HFFc6 (cell line): ENCODE measurements at regions not wholly inside any gene's neighbourhood (a gene's known extent, or its start where the extent isn't known, plus 50 kb on each side); places are given as distances from the start of the nearest gene placed in this dataset.

Experiments
- DNase-seq: peaks from one replicate; pipeline ENCODE4 v3.0.0-alpha.2; 2018
- H3K27ac Mint-ChIP-seq: 2 replicates; pipeline ENCODE4 v1.8.0; 2020; ENCODE audit warnings: mild to moderate bottlenecking, mixed read lengths
- H3K27me3 Mint-ChIP-seq: 2 replicates; pipeline ENCODE4 v1.8.0; 2021; ENCODE audit warnings: mild to moderate bottlenecking, moderate library complexity, mixed read lengths; ENCODE audit not compliant: insufficient read depth
- H3K36me3 Mint-ChIP-seq: 2 replicates; pipeline ENCODE4 v1.8.0; 2021; ENCODE audit warnings: low read depth, mixed read lengths
- H3K4me1 Mint-ChIP-seq: 2 replicates; pipeline ENCODE4 v1.8.0; 2020; ENCODE audit warnings: low read depth, mixed read lengths
- H3K4me3 Mint-ChIP-seq: 2 replicates; pipeline ENCODE4 v1.8.0; 2020; ENCODE audit warnings: mild to moderate bottlenecking, moderate library complexity, mixed read lengths
- H3K9me3 Mint-ChIP-seq: 2 replicates; pipeline ENCODE4 v1.8.0; 2020; ENCODE audit warnings: mild to moderate bottlenecking, mixed read lengths
- CTCF ChIP-seq: fragments of 200-600 bp; sonication (generic); IDR thresholded peaks from 2 replicates; pipeline ENCODE4 v1.5.0; 2021; ENCODE audit warnings: antibody characterized with exemption, mild to moderate bottlenecking

- TF ChIP-seq CTCF: no peak
- Mint-ChIP-seq H3K27me3 (no peaks in the 10 kb centered on the region), H3K4me1 (no peaks in the 10 kb centered on the region), H3K27ac (no peak overlapping the region), H3K4me3 (no peak overlapping the region), H3K36me3 (0 out of 2 replicates have a peak, but pooled peaks cover under 1% of the 10 kb centered on the region), H3K9me3 (peaks cover 29% of the 10 kb centered on the region)
- DNase-seq: no peak
Measured at GRCh38 chr2:198390670-198391069, 586.3 kb downstream of the PLCL1 start.

GRCh38 chr2:198387677-198388076 is 583.3 kb downstream of the PLCL1 start:
- no peak overlapping the region for H3K4me3 Mint-ChIP-seq
- no peaks in the 10 kb centered on the region for H3K36me3 Mint-ChIP-seq
- H3K9me3 Mint-ChIP-seq: peaks cover 20% of the 10 kb centered on the region
- peaks cover 2% of the 10 kb centered on the region; the same call in 1 of the 2 replicates for H3K27me3 Mint-ChIP-seq
- no peak for DNase-seq
- no peaks in the 10 kb centered on the region for H3K4me1 Mint-ChIP-seq
- TF ChIP-seq CTCF: no peak
- no peak overlapping the region for H3K27ac Mint-ChIP-seq

GRCh38 chr2:198385856-198386255 is 581.5 kb downstream of the PLCL1 start:
- DNase-seq: no peak
- Mint-ChIP-seq H3K36me3 (no peaks in the 10 kb centered on the region), H3K27me3 (peaks cover 2% of the 10 kb centered on the region), H3K9me3 (peaks cover 15% of the 10 kb centered on the region), H3K27ac (no peak overlapping the region), H3K4me3 (no peak overlapping the region), H3K4me1 (no peaks in the 10 kb centered on the region)
- TF ChIP-seq CTCF: no peak

GRCh38 chr2:198385326-198385725 is 580.9 kb downstream of the PLCL1 start:
- H3K4me3 Mint-ChIP-seq: no peak overlapping the region
- H3K36me3 Mint-ChIP-seq: no peaks in the 10 kb centered on the region
- peaks cover 2% of the 10 kb centered on the region for H3K27me3 Mint-ChIP-seq
- TF ChIP-seq CTCF: no peak
- no peak overlapping the region for H3K27ac Mint-ChIP-seq
- peaks cover 12% of the 10 kb centered on the region for H3K9me3 Mint-ChIP-seq
- no peaks in the 10 kb centered on the region for H3K4me1 Mint-ChIP-seq
- no peak for DNase-seq

GRCh38 chr2:198383392-198383791 is 579.0 kb downstream of the PLCL1 start:
- H3K4me3 Mint-ChIP-seq: no peak overlapping the region
- H3K27me3 Mint-ChIP-seq: peaks cover 2% of the 10 kb centered on the region
- DNase-seq: no peak
- H3K4me1 Mint-ChIP-seq: no peaks in the 10 kb centered on the region
- no peaks in the 10 kb centered on the region for H3K36me3 Mint-ChIP-seq
- peaks cover 4% of the 10 kb centered on the region; the same call in 1 of the 2 replicates for H3K9me3 Mint-ChIP-seq
- TF ChIP-seq CTCF: no peak
- no peak overlapping the region for H3K27ac Mint-ChIP-seq

- Mint-ChIP-seq H3K4me1 (no peaks in the 10 kb centered on the region), H3K9me3 (peaks cover 4% of the 10 kb centered on the region; the same call in 1 of the 2 replicates), H3K27ac (no peak overlapping the region), H3K36me3 (no peaks in the 10 kb centered on the region), H3K4me3 (no peak overlapping the region), H3K27me3 (peaks cover 2% of the 10 kb centered on the region)
- DNase-seq: no peak
- no peak for TF ChIP-seq CTCF
Measured at GRCh38 chr2:198382811-198383210, 578.4 kb downstream of the PLCL1 start.
